K562 (cell line): ENCODE measurements at regions not wholly inside any gene's neighbourhood (a gene's known extent, or its start where the extent isn't known, plus 50 kb on each side); places are given as distances from the start of the nearest gene placed in this dataset.

Experiments
- IRF9 ChIP-seq: fragments of 450-650 bp; IDR thresholded peaks from 2 replicates; pipeline ENCODE4 v1.6.1; 2016; ENCODE audit warnings: missing biosample characterization, missing genetic modification characterization
- L3MBTL2 ChIP-seq: fragments of 450-650 bp; IDR thresholded peaks from 2 replicates; pipeline ENCODE4 v1.6.1; 2016; ENCODE audit warnings: mild to moderate bottlenecking, moderate library complexity
- NFIX ChIP-seq: fragments of 250-450 bp; sonication (Bioruptor Pico); IDR thresholded peaks from 2 replicates; pipeline ENCODE4 v1.4.0; 2020; ENCODE audit warnings: low read depth, mild to moderate bottlenecking, moderate library complexity
- RAD21 ChIP-seq, 2 experiments: fragments of 250-450 bp in 1 of 2; fragments of 450-650 bp in 1 of 2; sonication (Bioruptor Pico) in 1 of 2; formaldehyde crosslinking in 1 of 2; IDR thresholded peaks in 1 of 2; conservative IDR thresholded peaks in 1 of 2; 2 replicates each; pipeline versions ENCODE4 v1.4.0 to v1.8.0; 2020 to 2022; ENCODE audit warnings: mild to moderate bottlenecking in 2 of 2, moderate library complexity in 1 of 2
- TF ChIP-seq, protein P1 (sequence below): IDR thresholded peaks from 2 replicates; pipeline ENCODE4 v1.6.1; 2011; ENCODE audit warnings: borderline replicate concordance, low read depth, mild to moderate bottlenecking, moderate library complexity, low read length; ENCODE audit not compliant: insufficient read depth, poor library complexity, severe bottlenecking
- TF ChIP-seq, protein P2 (sequence below), 3 experiments: IDR thresholded peaks in 2 of 3; conservative IDR thresholded peaks in 1 of 3; 2 replicates each; pipeline ENCODE4 v1.5.1; 2011 to 2012; ENCODE audit warnings: low read length in 3 of 3, mild to moderate bottlenecking in 3 of 3, control low read depth in 2 of 3, improper control_type of control experiment in 1 of 3, inconsistent platforms in 1 of 3, low read depth in 1 of 3, mixed read lengths in 1 of 3, moderate library complexity in 1 of 3; ENCODE audit not compliant: insufficient read depth in 2 of 3
- TF ChIP-seq, protein P3 (sequence below): fragments of 450-650 bp; formaldehyde crosslinking; conservative IDR thresholded peaks from 2 replicates; pipeline ENCODE4 v1.4.0; 2022; ENCODE audit warnings: mild to moderate bottlenecking, missing genetic modification characterization

GRCh38 chr6:15730442-15730841 is 67.6 kb upstream of the DTNBP1 start:
- no peak for TF ChIP-seq RAD21 (CRISPR knock-in tag; conservative IDR thresholded peaks at IDR 0.05 in 1 of 2, IDR thresholded peaks at IDR 0.05 in 1 of 2)
- TF ChIP-seq, protein P1, sequence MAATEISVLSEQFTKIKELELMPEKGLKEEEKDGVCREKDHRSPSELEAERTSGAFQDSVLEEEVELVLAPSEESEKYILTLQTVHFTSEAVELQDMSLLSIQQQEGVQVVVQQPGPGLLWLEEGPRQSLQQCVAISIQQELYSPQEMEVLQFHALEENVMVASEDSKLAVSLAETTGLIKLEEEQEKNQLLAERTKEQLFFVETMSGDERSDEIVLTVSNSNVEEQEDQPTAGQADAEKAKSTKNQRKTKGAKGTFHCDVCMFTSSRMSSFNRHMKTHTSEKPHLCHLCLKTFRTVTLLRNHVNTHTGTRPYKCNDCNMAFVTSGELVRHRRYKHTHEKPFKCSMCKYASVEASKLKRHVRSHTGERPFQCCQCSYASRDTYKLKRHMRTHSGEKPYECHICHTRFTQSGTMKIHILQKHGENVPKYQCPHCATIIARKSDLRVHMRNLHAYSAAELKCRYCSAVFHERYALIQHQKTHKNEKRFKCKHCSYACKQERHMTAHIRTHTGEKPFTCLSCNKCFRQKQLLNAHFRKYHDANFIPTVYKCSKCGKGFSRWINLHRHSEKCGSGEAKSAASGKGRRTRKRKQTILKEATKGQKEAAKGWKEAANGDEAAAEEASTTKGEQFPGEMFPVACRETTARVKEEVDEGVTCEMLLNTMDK, result no peak
- TF ChIP-seq, protein P2, sequence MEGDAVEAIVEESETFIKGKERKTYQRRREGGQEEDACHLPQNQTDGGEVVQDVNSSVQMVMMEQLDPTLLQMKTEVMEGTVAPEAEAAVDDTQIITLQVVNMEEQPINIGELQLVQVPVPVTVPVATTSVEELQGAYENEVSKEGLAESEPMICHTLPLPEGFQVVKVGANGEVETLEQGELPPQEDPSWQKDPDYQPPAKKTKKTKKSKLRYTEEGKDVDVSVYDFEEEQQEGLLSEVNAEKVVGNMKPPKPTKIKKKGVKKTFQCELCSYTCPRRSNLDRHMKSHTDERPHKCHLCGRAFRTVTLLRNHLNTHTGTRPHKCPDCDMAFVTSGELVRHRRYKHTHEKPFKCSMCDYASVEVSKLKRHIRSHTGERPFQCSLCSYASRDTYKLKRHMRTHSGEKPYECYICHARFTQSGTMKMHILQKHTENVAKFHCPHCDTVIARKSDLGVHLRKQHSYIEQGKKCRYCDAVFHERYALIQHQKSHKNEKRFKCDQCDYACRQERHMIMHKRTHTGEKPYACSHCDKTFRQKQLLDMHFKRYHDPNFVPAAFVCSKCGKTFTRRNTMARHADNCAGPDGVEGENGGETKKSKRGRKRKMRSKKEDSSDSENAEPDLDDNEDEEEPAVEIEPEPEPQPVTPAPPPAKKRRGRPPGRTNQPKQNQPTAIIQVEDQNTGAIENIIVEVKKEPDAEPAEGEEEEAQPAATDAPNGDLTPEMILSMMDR (IDR thresholded peaks at IDR 0.05 in 2 of 3, conservative IDR thresholded peaks at IDR 0.05 in 1 of 3; ENCODE audit: insufficient read depth in 2 of 3, low read depth in 1 of 3, low read length in 3 of 3), result no peak; a peak in 1 of 6 replicates
- no peak for TF ChIP-seq NFIX (CRISPR knock-in tag)
- no peak for TF ChIP-seq IRF9 (tag)
- TF ChIP-seq L3MBTL2, result no peak
- TF ChIP-seq, protein P3, sequence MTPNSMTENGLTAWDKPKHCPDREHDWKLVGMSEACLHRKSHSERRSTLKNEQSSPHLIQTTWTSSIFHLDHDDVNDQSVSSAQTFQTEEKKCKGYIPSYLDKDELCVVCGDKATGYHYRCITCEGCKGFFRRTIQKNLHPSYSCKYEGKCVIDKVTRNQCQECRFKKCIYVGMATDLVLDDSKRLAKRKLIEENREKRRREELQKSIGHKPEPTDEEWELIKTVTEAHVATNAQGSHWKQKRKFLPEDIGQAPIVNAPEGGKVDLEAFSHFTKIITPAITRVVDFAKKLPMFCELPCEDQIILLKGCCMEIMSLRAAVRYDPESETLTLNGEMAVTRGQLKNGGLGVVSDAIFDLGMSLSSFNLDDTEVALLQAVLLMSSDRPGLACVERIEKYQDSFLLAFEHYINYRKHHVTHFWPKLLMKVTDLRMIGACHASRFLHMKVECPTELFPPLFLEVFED, result no peak
